ENCODE measurements at regions not wholly inside any gene's neighbourhood (a gene's known extent, or its start where the extent isn't known, plus 50 kb on each side); places are given as distances from the start of the nearest gene placed in this dataset.
"Not testable (repeated sequence)": the region's sequence is repeated elsewhere in the genome, so short reads cannot be mapped to it uniquely, and the experiment has no call there.

DNA sequence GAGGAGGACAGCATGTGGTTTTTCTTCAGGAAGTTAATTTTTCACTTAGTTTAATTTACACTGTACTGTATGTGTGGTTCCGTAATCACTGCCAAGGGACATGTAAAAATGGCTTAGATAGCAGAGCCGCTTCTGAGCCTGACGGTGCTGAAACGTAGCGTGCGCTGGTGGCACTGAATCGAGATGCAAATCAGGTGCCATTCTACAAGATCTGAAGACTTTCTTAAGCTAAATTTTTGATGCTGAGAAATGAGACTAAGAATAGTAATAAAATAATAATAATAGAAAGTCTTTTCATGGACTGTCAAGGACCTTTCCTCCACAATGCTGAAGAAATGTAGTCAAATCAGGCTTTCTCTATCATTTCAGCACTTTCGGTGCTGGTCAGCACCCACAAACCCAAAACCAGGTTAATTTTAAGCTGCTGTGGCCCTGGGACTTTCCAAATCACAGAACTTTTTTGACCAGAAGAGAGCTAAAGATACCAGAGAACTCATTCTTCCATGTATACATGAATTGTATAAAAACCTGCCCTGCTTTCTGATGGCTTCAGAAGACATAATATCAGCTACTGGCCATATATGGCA is 183.3 kb upstream of the LMO3 start:
- TF ChIP-seq, protein P1, sequence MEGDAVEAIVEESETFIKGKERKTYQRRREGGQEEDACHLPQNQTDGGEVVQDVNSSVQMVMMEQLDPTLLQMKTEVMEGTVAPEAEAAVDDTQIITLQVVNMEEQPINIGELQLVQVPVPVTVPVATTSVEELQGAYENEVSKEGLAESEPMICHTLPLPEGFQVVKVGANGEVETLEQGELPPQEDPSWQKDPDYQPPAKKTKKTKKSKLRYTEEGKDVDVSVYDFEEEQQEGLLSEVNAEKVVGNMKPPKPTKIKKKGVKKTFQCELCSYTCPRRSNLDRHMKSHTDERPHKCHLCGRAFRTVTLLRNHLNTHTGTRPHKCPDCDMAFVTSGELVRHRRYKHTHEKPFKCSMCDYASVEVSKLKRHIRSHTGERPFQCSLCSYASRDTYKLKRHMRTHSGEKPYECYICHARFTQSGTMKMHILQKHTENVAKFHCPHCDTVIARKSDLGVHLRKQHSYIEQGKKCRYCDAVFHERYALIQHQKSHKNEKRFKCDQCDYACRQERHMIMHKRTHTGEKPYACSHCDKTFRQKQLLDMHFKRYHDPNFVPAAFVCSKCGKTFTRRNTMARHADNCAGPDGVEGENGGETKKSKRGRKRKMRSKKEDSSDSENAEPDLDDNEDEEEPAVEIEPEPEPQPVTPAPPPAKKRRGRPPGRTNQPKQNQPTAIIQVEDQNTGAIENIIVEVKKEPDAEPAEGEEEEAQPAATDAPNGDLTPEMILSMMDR (conservative IDR thresholded peaks at IDR 0.05): no peak
- Mint-ChIP-seq H3K4me3 (no peak overlapping the region), H3K4me1 (ENCODE audit: unreplicated experiment) (no peaks in the 10 kb centered on the region), H3K27ac (no peak overlapping the region), H3K27me3 (peaks cover 8% of the 10 kb centered on the region), H3K36me3 (no peaks in the 10 kb centered on the region), H3K9me3 (no peaks in the 10 kb centered on the region)
- no peak for DNase-seq (ENCODE audit: extremely low spot score, unreplicated experiment)

DNA sequence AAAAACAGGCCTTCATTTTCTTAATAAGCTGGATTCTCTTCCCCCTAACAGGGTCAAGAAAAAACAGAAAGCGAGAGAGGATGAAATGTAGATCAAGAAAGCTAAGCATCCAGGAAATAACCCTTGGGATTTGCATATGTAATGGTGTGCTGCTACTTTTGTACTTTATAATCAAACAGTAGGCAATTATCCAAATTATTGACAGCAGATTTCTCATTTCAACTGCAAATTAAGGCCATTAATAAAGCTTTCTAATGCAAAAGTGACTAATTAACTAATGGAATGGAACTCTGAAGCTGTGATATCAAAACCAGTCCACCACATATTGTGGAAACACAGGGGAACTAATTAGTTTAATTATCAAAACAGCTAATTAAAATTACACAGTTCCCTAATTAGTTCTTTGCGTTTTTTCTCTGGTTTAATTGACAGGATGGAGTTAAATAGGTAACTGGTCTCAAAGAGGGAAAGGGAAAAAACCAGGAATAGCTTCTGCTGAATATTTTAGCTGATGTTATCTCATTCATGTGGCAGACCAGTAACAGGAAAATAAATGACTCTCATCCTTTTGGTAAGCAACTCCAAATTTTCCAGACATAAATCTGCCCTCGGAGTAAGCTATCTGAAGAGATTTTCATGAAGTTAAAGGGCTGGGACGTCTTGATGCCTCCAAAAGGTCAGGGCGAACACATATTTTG is 182.7 kb upstream of the LMO3 start:
- H3K9me3 Mint-ChIP-seq: no peaks in the 10 kb centered on the region
- DNase-seq (ENCODE audit: extremely low spot score, unreplicated experiment): no peak
- no peak overlapping the region for H3K4me3 Mint-ChIP-seq
- H3K4me1 Mint-ChIP-seq (ENCODE audit: unreplicated experiment): no peaks in the 10 kb centered on the region
- H3K27me3 Mint-ChIP-seq: peaks cover 8% of the 10 kb centered on the region
- TF ChIP-seq, protein P1 (conservative IDR thresholded peaks at IDR 0.05): no peak
- no peaks in the 10 kb centered on the region for H3K36me3 Mint-ChIP-seq
- H3K27ac Mint-ChIP-seq: no peak overlapping the region

DNA sequence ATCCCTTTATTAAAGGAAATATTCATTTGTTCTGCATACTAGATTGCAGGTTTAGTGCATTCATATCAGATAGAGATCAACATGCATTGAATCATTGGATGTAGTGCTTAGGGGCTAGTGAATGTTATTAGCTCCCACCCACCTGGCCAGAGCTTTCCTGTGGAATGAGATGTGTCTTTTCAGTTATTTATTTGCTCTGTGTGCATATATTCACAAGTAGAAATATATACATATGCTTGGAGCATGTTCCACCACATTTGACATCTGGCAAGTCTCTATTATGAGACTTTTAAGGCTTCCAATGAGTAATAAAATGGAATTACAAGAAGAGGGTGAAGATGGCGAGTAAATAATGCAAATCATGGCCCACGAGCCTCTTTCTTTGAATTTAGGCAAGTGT is 180.0 kb upstream of the LMO3 start:
- TF ChIP-seq, protein P1 (conservative IDR thresholded peaks at IDR 0.05): no peak
- Mint-ChIP-seq H3K4me3 (no peak overlapping the region), H3K4me1 (ENCODE audit: unreplicated experiment) (no peaks in the 10 kb centered on the region), H3K27me3 (peaks cover 8% of the 10 kb centered on the region), H3K9me3 (no peaks in the 10 kb centered on the region), H3K36me3 (no peaks in the 10 kb centered on the region), H3K27ac (no peak overlapping the region)
- DNase-seq (ENCODE audit: extremely low spot score, unreplicated experiment): no peak

DNA sequence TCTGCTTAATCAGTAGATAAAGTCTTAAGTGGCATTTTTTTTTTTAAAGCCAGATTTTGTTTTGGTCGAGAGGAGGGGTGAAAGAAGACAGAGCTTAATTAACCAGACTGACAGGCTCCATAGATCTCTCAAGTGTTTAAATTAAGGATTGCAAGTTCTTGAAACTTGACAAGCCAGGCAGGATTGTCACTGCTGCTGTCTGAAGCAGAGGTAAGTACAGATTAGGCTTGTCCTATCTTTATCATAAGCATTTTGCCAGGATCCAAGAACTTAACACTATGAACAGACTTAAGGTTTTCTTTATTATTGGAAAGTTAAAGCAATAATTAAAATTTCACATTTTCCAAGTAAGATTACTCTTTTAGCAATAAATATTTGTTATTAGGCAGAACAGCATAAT is 179.6 kb upstream of the LMO3 start:
- Mint-ChIP-seq H3K4me3 (no peak overlapping the region), H3K27ac (no peak overlapping the region), H3K9me3 (no peaks in the 10 kb centered on the region), H3K27me3 (peaks cover 8% of the 10 kb centered on the region), H3K4me1 (ENCODE audit: unreplicated experiment) (no peaks in the 10 kb centered on the region), H3K36me3 (no peaks in the 10 kb centered on the region)
- TF ChIP-seq, protein P1 (conservative IDR thresholded peaks at IDR 0.05): no peak
- DNase-seq (ENCODE audit: extremely low spot score, unreplicated experiment): no peak

DNA sequence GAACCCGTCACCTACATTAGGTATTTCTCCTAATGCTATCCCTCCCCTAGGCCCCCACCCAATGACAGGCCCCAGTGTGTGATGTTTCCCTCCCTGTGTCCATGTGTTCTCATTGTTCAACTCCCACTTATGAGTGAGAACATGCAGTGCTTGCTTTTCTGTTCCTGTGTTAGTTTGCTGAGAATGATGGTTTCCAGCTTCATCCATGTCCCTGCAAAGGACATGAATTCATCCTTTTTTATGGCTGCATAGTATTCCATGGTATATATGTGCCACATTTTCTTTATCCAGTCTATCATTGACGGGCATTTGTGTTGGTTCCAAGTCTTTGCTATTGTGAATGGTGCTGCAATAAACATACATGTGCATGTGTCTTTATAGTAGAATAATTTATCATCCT is 163.2 kb upstream of the LMO3 start:
- DNase-seq (ENCODE audit: extremely low spot score, unreplicated experiment); H3K27ac Mint-ChIP-seq; H3K27me3 Mint-ChIP-seq; H3K36me3 Mint-ChIP-seq; H3K4me1 Mint-ChIP-seq (ENCODE audit: unreplicated experiment); H3K9me3 Mint-ChIP-seq; H3K4me3 Mint-ChIP-seq: not testable (repeated sequence)

DNA sequence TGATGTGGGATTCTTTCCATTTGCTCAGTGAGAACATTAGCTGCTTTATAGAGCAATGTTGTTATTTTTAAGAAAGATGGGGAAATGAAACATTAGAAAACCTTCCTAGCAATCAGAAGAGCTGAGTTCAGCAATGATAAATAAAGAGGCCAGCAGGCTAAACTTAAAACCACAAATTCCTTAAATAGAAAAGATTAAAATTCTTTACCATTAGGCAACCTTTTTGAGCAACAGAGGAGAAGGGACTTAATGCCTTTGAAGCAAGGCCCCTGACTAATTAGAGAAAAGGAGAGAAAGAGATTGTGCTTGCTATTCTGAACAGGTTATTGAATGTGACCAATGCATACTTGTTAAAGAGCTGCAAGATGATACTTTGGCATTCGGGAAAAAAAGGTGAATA is 160.8 kb upstream of the LMO3 start:
- DNase-seq (ENCODE audit: extremely low spot score, unreplicated experiment): no peak
- no peak overlapping the region for H3K27ac Mint-ChIP-seq
- TF ChIP-seq, protein P1 (conservative IDR thresholded peaks at IDR 0.05): no peak
- H3K9me3 Mint-ChIP-seq: peaks cover 5% of the 10 kb centered on the region
- no peaks in the 10 kb centered on the region for H3K4me1 Mint-ChIP-seq (ENCODE audit: unreplicated experiment)
- no peaks in the 10 kb centered on the region for H3K27me3 Mint-ChIP-seq
- H3K4me3 Mint-ChIP-seq: no peak overlapping the region
- no peaks in the 10 kb centered on the region for H3K36me3 Mint-ChIP-seq
